ENCODE measurements at regions not wholly inside any gene's neighbourhood (a gene's known extent, or its start where the extent isn't known, plus 50 kb on each side); places are given as distances from the start of the nearest gene placed in this dataset.

DNA sequence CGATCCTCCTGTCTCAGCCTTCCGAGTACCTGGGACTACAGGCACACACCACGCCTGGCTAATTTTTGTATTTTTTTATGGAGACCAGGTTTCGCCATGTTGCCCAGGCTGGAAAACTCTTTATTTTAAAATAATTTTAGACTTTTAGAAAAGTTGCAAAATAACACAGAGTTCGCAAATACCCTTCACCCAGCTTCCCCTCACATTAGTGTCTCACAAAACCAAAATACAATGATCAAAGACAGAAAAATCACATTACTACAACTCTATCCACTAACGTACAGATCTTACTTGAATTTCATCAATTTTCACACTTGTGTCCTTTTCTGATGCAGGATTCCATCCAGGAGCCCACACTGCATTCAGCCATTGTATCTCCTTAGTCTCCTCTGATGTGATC, 58.8 kb upstream of the ERRFI1 start:
- DNase-seq (ENCODE audit: low spot score) = no peak

DNA sequence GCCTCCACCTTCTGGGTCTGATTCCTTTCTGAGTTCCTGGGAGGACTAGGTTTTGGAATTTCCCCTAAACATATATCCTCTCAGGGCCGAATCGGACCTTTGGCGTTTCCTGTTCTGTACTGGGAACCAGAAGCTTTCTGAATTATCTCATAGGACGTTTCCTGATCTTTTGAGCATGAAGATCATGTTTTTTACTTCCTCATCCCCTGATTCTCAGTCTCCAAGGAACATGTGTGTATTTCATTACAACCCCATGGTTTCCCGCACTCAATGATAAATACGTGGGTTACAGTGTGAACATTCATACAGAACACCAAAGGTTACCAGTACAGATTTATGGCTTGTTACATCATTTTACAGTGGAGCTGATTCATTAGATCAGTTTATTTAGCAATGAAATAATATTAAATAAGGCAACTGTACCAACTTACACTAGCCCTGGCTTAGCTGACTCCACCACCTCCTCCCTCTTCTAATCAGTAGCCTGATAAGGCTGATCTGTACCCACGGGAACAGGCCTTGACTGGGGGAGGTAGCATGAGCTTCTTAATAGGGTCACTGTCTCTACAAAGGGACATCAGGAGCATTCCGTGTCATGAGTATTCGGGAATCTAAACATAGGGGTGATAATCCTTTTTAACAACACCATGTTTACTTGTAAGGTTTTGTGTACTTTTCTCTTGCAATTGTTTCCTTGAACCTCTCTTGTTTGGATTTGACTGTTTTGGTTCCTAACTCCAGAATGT, 57.8 kb upstream of the ERRFI1 start:
- DNase-seq (ENCODE audit: low spot score) = no peak

DNA sequence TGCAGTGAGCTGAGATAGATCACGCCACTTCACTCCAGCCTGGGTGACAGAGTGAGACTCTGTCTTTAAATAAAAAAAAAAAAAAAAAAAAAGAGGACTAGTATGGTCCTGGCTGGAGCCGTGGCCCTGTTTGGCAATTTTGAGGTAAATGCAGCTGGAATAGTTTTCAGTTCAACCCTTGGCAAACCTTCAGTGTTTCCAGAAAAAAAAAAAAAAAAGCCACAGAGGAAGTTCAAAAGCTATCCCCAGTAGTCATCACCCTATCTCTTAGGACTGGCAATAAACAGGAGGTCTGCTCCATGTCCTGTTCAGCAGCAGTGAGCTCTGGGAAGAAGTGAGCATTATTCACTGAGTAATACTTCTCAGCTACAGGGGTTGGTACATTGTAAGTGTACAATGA, 56.8 kb upstream of the ERRFI1 start:
- DNase-seq (ENCODE audit: low spot score) = no peak

DNA sequence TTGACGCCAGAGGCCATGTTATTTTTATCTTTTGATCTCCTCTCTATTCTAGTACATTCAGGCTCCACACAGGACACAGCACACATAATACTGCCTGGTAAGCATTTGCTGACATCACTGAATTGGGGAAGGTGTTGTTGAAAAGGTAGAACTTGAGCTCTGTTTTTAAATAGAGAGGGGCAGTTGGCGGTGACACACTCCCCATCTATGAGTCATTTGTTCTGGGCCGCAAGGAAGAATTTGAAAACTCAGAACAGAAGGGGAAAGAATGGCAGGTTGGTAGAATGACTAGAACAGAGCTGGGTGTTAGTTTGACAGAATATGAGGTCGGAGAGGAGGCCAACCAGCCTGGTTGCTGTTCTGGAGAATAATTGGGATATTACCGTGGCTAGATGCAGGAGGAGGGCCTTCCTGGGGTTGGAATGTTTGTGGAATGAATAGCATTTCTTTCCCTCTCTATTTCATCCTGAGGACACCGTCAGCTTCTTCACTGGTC, 52.1 kb upstream of the ERRFI1 start:
- no peak for DNase-seq (ENCODE audit: low spot score)

DNA sequence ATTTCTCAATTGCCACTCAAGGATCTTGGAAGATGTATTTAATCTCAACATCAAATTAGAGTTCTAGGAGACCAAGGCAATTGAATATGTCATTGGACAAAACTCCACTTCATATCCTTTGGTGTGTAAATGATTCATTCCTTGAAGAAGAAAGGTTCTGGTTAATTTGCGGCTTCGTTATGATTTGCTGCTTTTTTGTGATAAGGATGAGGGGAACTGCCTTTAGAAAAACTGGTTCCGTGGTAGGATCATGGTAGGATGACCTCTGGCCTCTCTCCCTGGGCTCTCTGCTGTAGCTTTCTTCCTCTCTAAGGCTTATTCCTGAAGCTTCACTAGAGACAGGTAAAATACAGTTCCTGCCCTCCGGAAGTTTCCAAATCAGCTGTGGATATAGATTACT, 51.5 kb upstream of the ERRFI1 start:
- no peak for DNase-seq (ENCODE audit: low spot score)

DNA sequence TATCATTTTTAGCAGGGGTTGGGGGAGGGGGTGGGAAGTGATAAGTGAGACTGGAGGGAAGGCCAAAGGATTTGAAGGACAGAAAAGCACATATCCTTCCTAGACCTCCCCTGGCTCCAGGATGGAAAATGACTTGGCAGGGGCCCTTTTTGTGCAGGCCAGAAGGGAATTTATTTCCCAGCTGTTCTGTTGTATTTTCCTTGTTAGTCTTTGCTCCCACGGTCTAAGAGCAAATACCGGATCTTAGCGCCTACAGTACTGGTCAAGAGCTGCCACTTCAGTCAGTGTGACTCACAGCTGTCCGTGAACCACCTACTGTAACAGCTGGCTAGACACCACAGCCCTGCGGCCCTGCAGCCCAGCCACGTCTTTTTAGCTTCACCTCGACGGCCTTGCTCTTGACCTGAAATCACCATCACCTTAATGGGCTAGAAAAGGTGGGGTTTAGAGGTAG, 51.0 kb upstream of the ERRFI1 start:
- no peak for DNase-seq (ENCODE audit: low spot score)

DNA sequence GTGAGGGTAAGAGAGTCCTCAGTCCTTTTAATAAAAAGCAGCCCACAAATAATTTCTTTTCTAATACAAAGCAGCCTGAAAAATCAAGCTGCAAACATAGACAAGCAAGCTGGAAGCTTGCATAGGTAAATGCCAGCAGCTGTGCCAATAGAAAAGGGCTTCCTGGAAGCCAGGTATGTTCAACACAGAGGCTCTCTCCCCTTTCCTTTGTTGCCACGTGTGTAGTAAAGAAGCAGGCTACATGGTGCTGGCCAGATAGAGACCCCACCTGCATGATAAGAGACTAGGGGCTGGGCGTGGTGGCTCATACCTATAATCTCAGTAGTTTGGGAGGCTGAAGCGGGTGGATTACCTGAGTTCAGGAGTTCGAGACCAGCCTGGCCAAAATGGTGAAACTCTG, 50.1 kb upstream of the ERRFI1 start:
- DNase-seq (ENCODE audit: low spot score) = no peak
